A673 (cell line): ENCODE measurements at regions not wholly inside any gene's neighbourhood (a gene's known extent, or its start where the extent isn't known, plus 50 kb on each side); places are given as distances from the start of the nearest gene placed in this dataset.
"Not testable (repeated sequence)": the region's sequence is repeated elsewhere in the genome, so short reads cannot be mapped to it uniquely, and the experiment has no call there.

Source experiments
- BruUV-seq: library from RNA; stranded (reverse); fragments of 400-500 nt; replicated peaks from 2 replicates; lab custom pipeline; 2021; lab: Mats Ljungman, UMichigan
- CTCF ChIA-PET: fragments of 300-600 bp; sonication (Branson Sonifier 250); formaldehyde crosslinking; loops from one replicate; lab custom pipeline; 2022; ENCODE audit warnings: antibody characterized with exemption; lab: Charles Lee
- POLR2A ChIA-PET: fragments of 300-600 bp; sonication (Branson Sonifier 250); formaldehyde crosslinking; loops from one replicate; lab custom pipeline; 2022; ENCODE audit warnings: antibody characterized with exemption; ENCODE audit not compliant: low non-redundant PET; lab: Charles Lee
- DNase-seq: peaks from one replicate; pipeline ENCODE4 v3.0.0-alpha.2; 2015; ENCODE audit warnings: low spot score
- H3K27ac ChIP-seq: fragments of 200-600 bp; sonication (generic); 2 replicates; pipeline ENCODE4 v1.5.1; 2016; ENCODE audit warnings: mixed run types, low read depth, mild to moderate bottlenecking, mixed read lengths, antibody characterized with exemption, low read length; ENCODE audit not compliant: poor library complexity, severe bottlenecking
- H3K27me3 ChIP-seq: fragments of 200-600 bp; sonication (generic); replicated peaks from 2 replicates; pipeline ENCODE4 v1.6.1; 2017; ENCODE audit warnings: mixed run types, low read depth, mild to moderate bottlenecking, mixed read lengths, antibody characterized with exemption, low read length; ENCODE audit not compliant: insufficient read depth, poor library complexity
- H3K36me3 ChIP-seq: fragments of 200-600 bp; sonication (generic); 2 replicates; pipeline ENCODE4 v1.6.1; 2016; ENCODE audit warnings: mixed run types, mild to moderate bottlenecking, mixed read lengths, antibody characterized with exemption, low read length; ENCODE audit not compliant: insufficient read depth, poor library complexity, severe bottlenecking
- H3K4me1 ChIP-seq: fragments of 200-600 bp; sonication (generic); 2 replicates; pipeline ENCODE4 v1.6.1; 2017; ENCODE audit warnings: mixed run types, mild to moderate bottlenecking, mixed read lengths, antibody characterized with exemption, low read length; ENCODE audit not compliant: insufficient read depth, poor library complexity, severe bottlenecking
- H3K4me3 ChIP-seq: fragments of 200-600 bp; sonication (generic); 2 replicates; pipeline ENCODE4 v1.5.1; 2016; ENCODE audit warnings: low read depth, mixed run types, mild to moderate bottlenecking, mixed read lengths, low read length; ENCODE audit not compliant: poor library complexity, severe bottlenecking
- H3K9me3 ChIP-seq: fragments of 200-600 bp; sonication (generic); 2 replicates; pipeline ENCODE4 v1.6.1; 2016; ENCODE audit warnings: mixed run types, low read depth, mild to moderate bottlenecking, mixed read lengths, antibody characterized with exemption, low read length; ENCODE audit not compliant: poor library complexity, severe bottlenecking
- CTCF ChIP-seq: fragments of 300-800, 200-600 bp; sonication (generic); conservative IDR thresholded peaks from 2 replicates; pipeline ENCODE4 v1.5.1; 2017; ENCODE audit warnings: low read depth, mild to moderate bottlenecking, antibody characterized with exemption, low read length, moderate library complexity, mixed read lengths
- EZH2 ChIP-seq: fragments of 200-600 bp; sonication (generic); IDR thresholded peaks from 2 replicates; pipeline ENCODE4 v1.6.1; 2017; ENCODE audit warnings: borderline replicate concordance, low read depth, mild to moderate bottlenecking, mixed read lengths, antibody characterized with exemption, low read length; ENCODE audit not compliant: poor library complexity, severe bottlenecking
- intact Hi-C: fragments of 100-400 bp; cut with micrococcal nuclease; formaldehyde crosslinking; loops from one replicate; pipeline ENCODE4 v1.10.0; 2022; ENCODE audit not compliant: unreplicated experiment

- no peak for DNase-seq
- Histone ChIP-seq H3K36me3 (no peaks in the 10 kb centered on the region), H3K27ac (no peak overlapping the region), H3K9me3 (no peaks in the 10 kb centered on the region), H3K4me1 (no peaks in the 10 kb centered on the region), H3K27me3 (no peaks in the 10 kb centered on the region), H3K4me3 (no peak overlapping the region)
- no peak for TF ChIP-seq CTCF
- TF ChIP-seq EZH2: no peak
- intact Hi-C loops: loop anchor here (5.0 to 10.0 kb wide), 3 partner anchors 295 to 485 kb away; no protein-coding TSS in a partner anchor
- no TSS peak for BruUV-seq
- ChIA-PET POLR2A (no interaction called here), CTCF (no interaction called here)
These were observed 193.5 kb upstream of the SAMSN1 start for GRCh38 chr21:14739590-14739989.

GRCh38 chr21:14738576-14738975, 192.5 kb upstream of the SAMSN1 start:
- H3K9me3 ChIP-seq, POLR2A ChIA-PET, BruUV-seq, H3K27ac ChIP-seq, H3K36me3 ChIP-seq, H3K27me3 ChIP-seq, H3K4me3 ChIP-seq, DNase-seq, H3K4me1 ChIP-seq: not testable (repeated sequence)
- CTCF ChIA-PET: interaction anchor here (0.5 to 1.1 kb wide), 2 partner anchors 11 to 356 kb away, joined by 3 to 4 read pairs; partner anchors contain the start of gene HSPA13
- intact Hi-C loops: loop anchor here (5.0 to 10.0 kb wide), 3 partner anchors 294 to 484 kb away; no protein-coding TSS in a partner anchor

GRCh38 chr21:14737922-14738321, 191.8 kb upstream of the SAMSN1 start:
- Histone ChIP-seq H3K27me3 (no peaks in the 10 kb centered on the region), H3K36me3 (no peaks in the 10 kb centered on the region), H3K4me3 (no peak overlapping the region), H3K9me3 (no peaks in the 10 kb centered on the region), H3K27ac (no peak overlapping the region), H3K4me1 (no peaks in the 10 kb centered on the region)
- ChIA-PET CTCF (interaction anchor here (0.5 to 1.1 kb wide), 2 partner anchors 10 to 355 kb away, joined by 3 to 4 read pairs; partner anchors contain the start of gene HSPA13), POLR2A (no interaction called here)
- TF ChIP-seq EZH2 (no peak), CTCF (peak; percentile 84)
- no TSS peak for BruUV-seq
- intact Hi-C loops: loop anchor here (5.0 to 10.0 kb wide), 3 partner anchors 293 to 483 kb away; no protein-coding TSS in a partner anchor
- peak; percentile 69 for DNase-seq

- H3K9me3 ChIP-seq: no peaks in the 10 kb centered on the region
- no peak overlapping the region for H3K27ac ChIP-seq
- H3K4me1 ChIP-seq: no peaks in the 10 kb centered on the region
- no peaks in the 10 kb centered on the region for H3K27me3 ChIP-seq
- no TSS peak for BruUV-seq
- ChIA-PET POLR2A (no interaction called here), CTCF (interaction anchor here (1.1 to 1.2 kb wide), 2 partner anchors 9 to 431 kb away, joined by 4 to 5 read pairs; no protein-coding TSS in a partner anchor)
- no peak overlapping the region for H3K4me3 ChIP-seq
- no peaks in the 10 kb centered on the region for H3K36me3 ChIP-seq
- intact Hi-C loops: loop anchor here (5.0 to 10.0 kb wide), 3 partner anchors 292 to 482 kb away; no protein-coding TSS in a partner anchor
- DNase-seq: no peak
- TF ChIP-seq EZH2 (no peak), CTCF (no peak)
These were observed 191.2 kb upstream of the SAMSN1 start for GRCh38 chr21:14737284-14737691.
